ENCODE measurements at regions not wholly inside any gene's neighbourhood (a gene's known extent, or its start where the extent isn't known, plus 50 kb on each side); places are given as distances from the start of the nearest gene placed in this dataset.

GRCh38 chr6:105797286-105797979 is 288.7 kb upstream of the PRDM1 start:
- Histone ChIP-seq H3K4me1 (ENCODE audit: control insufficient read depth, low read length) (no peaks in the 10 kb centered on the region), H3K79me2 (ENCODE audit: control insufficient read depth, low read length) (no peaks in the 10 kb centered on the region), H3K9me2 (replicated peaks; ENCODE audit: control insufficient read depth, low read length) (no peaks in the 10 kb centered on the region), H3K9me3 (ENCODE audit: control insufficient read depth, insufficient read depth, low read length) (no peaks in the 10 kb centered on the region), H3F3A (ENCODE audit: control insufficient read depth, insufficient read depth) (no peaks in the 10 kb centered on the region), H3K27ac (ENCODE audit: low read depth, low read length) (no peak overlapping the region), H3K36me3 (ENCODE audit: control insufficient read depth, low read length) (no peaks in the 10 kb centered on the region), H3K4me3 (ENCODE audit: low read length) (no peak overlapping the region), H4K20me1 (ENCODE audit: control insufficient read depth, insufficient read depth, low read depth, low read length) (no peaks in the 10 kb centered on the region), H3K27me3 (ENCODE audit: control insufficient read depth, low read length) (0 out of 2 replicates have a peak, but pooled peaks cover 3% of the 10 kb centered on the region), H3K4me2 (ENCODE audit: low read length) (no peak overlapping the region)
- TF ChIP-seq EZH2phosphoT487 (IDR thresholded peaks at IDR 0.05; ENCODE audit: borderline replicate concordance, low read length) = no peak
- no peak for TF ChIP-seq CTCF (IDR thresholded peaks at IDR 0.05; ENCODE audit: low read depth, low read length, poor library complexity, severe bottlenecking)

GRCh38 chr6:105795913-105796517 is 290.1 kb upstream of the PRDM1 start:
- Histone ChIP-seq H3K9me3 (ENCODE audit: control insufficient read depth, insufficient read depth, low read length) (no peaks in the 10 kb centered on the region), H3K4me2 (ENCODE audit: low read length) (no peak overlapping the region), H4K20me1 (ENCODE audit: control insufficient read depth, insufficient read depth, low read depth, low read length) (no peaks in the 10 kb centered on the region), H3K36me3 (ENCODE audit: control insufficient read depth, low read length) (no peaks in the 10 kb centered on the region), H3K79me2 (ENCODE audit: control insufficient read depth, low read length) (no peaks in the 10 kb centered on the region), H3K27me3 (ENCODE audit: control insufficient read depth, low read length) (0 out of 2 replicates have a peak, but pooled peaks cover 3% of the 10 kb centered on the region), H3K4me1 (ENCODE audit: control insufficient read depth, low read length) (no peaks in the 10 kb centered on the region), H3K9me2 (replicated peaks; ENCODE audit: control insufficient read depth, low read length) (no peaks in the 10 kb centered on the region), H3K27ac (ENCODE audit: low read depth, low read length) (no peak overlapping the region), H3F3A (ENCODE audit: control insufficient read depth, insufficient read depth) (no peaks in the 10 kb centered on the region), H3K4me3 (ENCODE audit: low read length) (no peak overlapping the region)
- TF ChIP-seq CTCF (IDR thresholded peaks at IDR 0.05; ENCODE audit: low read depth, low read length, poor library complexity, severe bottlenecking) (no peak), EZH2phosphoT487 (IDR thresholded peaks at IDR 0.05; ENCODE audit: borderline replicate concordance, low read length) (no peak)

- H3K9me2 ChIP-seq (replicated peaks; ENCODE audit: control insufficient read depth, low read length) = no peaks in the 10 kb centered on the region
- H3K4me1 ChIP-seq (ENCODE audit: control insufficient read depth, low read length) = no peaks in the 10 kb centered on the region
- H3K4me2 ChIP-seq (ENCODE audit: low read length) = no peak overlapping the region
- no peak overlapping the region for H3K4me3 ChIP-seq (ENCODE audit: low read length)
- no peaks in the 10 kb centered on the region for H3F3A ChIP-seq (ENCODE audit: control insufficient read depth, insufficient read depth)
- TF ChIP-seq CTCF (IDR thresholded peaks at IDR 0.05; ENCODE audit: low read depth, low read length, poor library complexity, severe bottlenecking) (no peak), EZH2phosphoT487 (IDR thresholded peaks at IDR 0.05; ENCODE audit: borderline replicate concordance, low read length) (no peak)
- H3K36me3 ChIP-seq (ENCODE audit: control insufficient read depth, low read length) = no peaks in the 10 kb centered on the region
- H3K27me3 ChIP-seq (ENCODE audit: control insufficient read depth, low read length) = 0 out of 2 replicates have a peak, but pooled peaks cover 3% of the 10 kb centered on the region
- no peaks in the 10 kb centered on the region for H4K20me1 ChIP-seq (ENCODE audit: control insufficient read depth, insufficient read depth, low read depth, low read length)
- no peaks in the 10 kb centered on the region for H3K9me3 ChIP-seq (ENCODE audit: control insufficient read depth, insufficient read depth, low read length)
- H3K27ac ChIP-seq (ENCODE audit: low read depth, low read length) = no peak overlapping the region
- no peaks in the 10 kb centered on the region for H3K79me2 ChIP-seq (ENCODE audit: control insufficient read depth, low read length)
Measured at GRCh38 chr6:105795366-105795765, 290.8 kb upstream of the PRDM1 start.

Data from DOHH2 (cell line).